KMS-11 (cell line): ENCODE measurements at regions not wholly inside any gene's neighbourhood (a gene's known extent, or its start where the extent isn't known, plus 50 kb on each side); places are given as distances from the start of the nearest gene placed in this dataset.

Experiments
- H2AFZ ChIP-seq: fragments of 200-600 bp; sonication (generic); 2 replicates; pipeline ENCODE4 v1.6.1; 2016; ENCODE audit warnings: antibody characterized with exemption, mixed run types, low read depth
- H3K27ac ChIP-seq: fragments of 200-600 bp; sonication (generic); 2 replicates; pipeline ENCODE4 v1.6.1; 2016; ENCODE audit warnings: mild to moderate bottlenecking, mixed run types
- H3K27me3 ChIP-seq: fragments of 200-600 bp; sonication (generic); 2 replicates; pipeline ENCODE4 v1.6.1; 2017; ENCODE audit warnings: mild to moderate bottlenecking, low read depth, mixed run types, moderate library complexity; ENCODE audit not compliant: insufficient read depth
- H3K36me3 ChIP-seq: fragments of 200-600 bp; sonication (generic); 2 replicates; pipeline ENCODE4 v1.6.1; 2017; ENCODE audit warnings: mild to moderate bottlenecking, mixed run types; ENCODE audit not compliant: insufficient read depth
- H3K4me1 ChIP-seq: fragments of 200-600 bp; sonication (generic); 2 replicates; pipeline ENCODE4 v1.6.1; 2016; ENCODE audit warnings: mild to moderate bottlenecking, low read depth, mixed run types; ENCODE audit not compliant: poor library complexity, severe bottlenecking
- H3K4me2 ChIP-seq: fragments of 200-600 bp; sonication (generic); 2 replicates; pipeline ENCODE4 v1.7.0; 2016; ENCODE audit warnings: mild to moderate bottlenecking, mixed run types
- H3K4me3 ChIP-seq: fragments of 200-600 bp; sonication (generic); IDR thresholded peaks from 2 replicates; pipeline ENCODE4 v1.6.1; 2017; ENCODE audit warnings: low read depth, low read length, mixed read lengths; ENCODE audit not compliant: insufficient read depth
- H3K79me2 ChIP-seq: fragments of 200-600 bp; sonication (generic); 2 replicates; pipeline ENCODE4 v1.6.1; 2016; ENCODE audit warnings: low read depth, mixed run types; ENCODE audit not compliant: insufficient read depth
- H3K9ac ChIP-seq: fragments of 200-600 bp; sonication (generic); 2 replicates; pipeline ENCODE4 v1.6.1; 2016; ENCODE audit warnings: mild to moderate bottlenecking, mixed run types
- H4K20me1 ChIP-seq: fragments of 200-600 bp; sonication (generic); 2 replicates; pipeline ENCODE4 v1.6.1; 2016; ENCODE audit warnings: mild to moderate bottlenecking, mixed run types; ENCODE audit not compliant: insufficient read depth
- CTCF ChIP-seq: fragments of 200-600 bp; sonication (generic); conservative IDR thresholded peaks from 2 replicates; pipeline ENCODE4 v1.6.1; 2017; ENCODE audit warnings: low read depth, mild to moderate bottlenecking, antibody characterized with exemption, low read length, moderate library complexity, mixed read lengths

DNA sequence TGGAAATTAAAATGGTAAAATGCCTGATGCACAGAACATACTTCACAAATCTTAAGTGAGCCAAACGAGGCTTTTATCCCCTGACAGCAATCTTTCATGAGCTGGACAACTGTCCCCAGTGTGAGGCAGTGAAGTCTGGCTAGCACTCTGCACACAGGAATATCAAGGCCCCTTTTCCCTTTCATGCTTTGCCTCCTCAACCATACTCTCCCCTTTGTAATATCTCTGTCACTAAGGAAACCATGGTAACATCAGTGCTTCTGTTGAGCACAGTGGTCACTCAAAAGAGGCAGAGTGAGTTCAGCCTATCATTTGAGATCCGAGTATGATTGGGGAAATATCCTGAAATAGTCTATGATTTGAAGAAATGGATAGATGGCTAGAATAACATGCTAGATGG lies 318.3 kb downstream of the ENC1 start:
- Histone ChIP-seq H3K79me2 (no peaks in the 10 kb centered on the region), H3K9ac (no peak overlapping the region), H3K4me2 (no peak overlapping the region), H3K27ac (no peak overlapping the region), H3K4me3 (no peak overlapping the region), H3K27me3 (no peaks in the 10 kb centered on the region), H4K20me1 (no peaks in the 10 kb centered on the region), H3K36me3 (no peaks in the 10 kb centered on the region), H2AFZ (no peak overlapping the region), H3K4me1 (peaks cover 58% of the 10 kb centered on the region)
- no peak for TF ChIP-seq CTCF

GRCh38 chr5:74321326-74321725 lies 319.2 kb downstream of the ENC1 start:
- Histone ChIP-seq H3K79me2 (no peaks in the 10 kb centered on the region), H3K9ac (no peak overlapping the region), H4K20me1 (no peaks in the 10 kb centered on the region), H3K4me2 (no peak overlapping the region), H3K27me3 (no peaks in the 10 kb centered on the region), H2AFZ (no peak overlapping the region), H3K27ac (no peak overlapping the region), H3K36me3 (no peaks in the 10 kb centered on the region), H3K4me3 (no peak overlapping the region), H3K4me1 (peaks cover 60% of the 10 kb centered on the region)
- no peak for TF ChIP-seq CTCF

GRCh38 chr5:74320526-74320925 lies 320.0 kb downstream of the ENC1 start:
- peaks cover 60% of the 10 kb centered on the region for H3K4me1 ChIP-seq
- H3K4me2 ChIP-seq, result no peak overlapping the region
- no peaks in the 10 kb centered on the region for H3K27me3 ChIP-seq
- H2AFZ ChIP-seq, result no peak overlapping the region
- no peaks in the 10 kb centered on the region for H3K79me2 ChIP-seq
- no peak overlapping the region for H3K27ac ChIP-seq
- no peak overlapping the region for H3K9ac ChIP-seq
- no peak overlapping the region for H3K4me3 ChIP-seq
- TF ChIP-seq CTCF, result no peak
- H4K20me1 ChIP-seq, result no peaks in the 10 kb centered on the region
- H3K36me3 ChIP-seq, result no peaks in the 10 kb centered on the region

GRCh38 chr5:74319076-74319475 lies 321.5 kb downstream of the ENC1 start:
- H3K4me2 ChIP-seq, result no peak overlapping the region
- no peaks in the 10 kb centered on the region for H3K27me3 ChIP-seq
- no peak for TF ChIP-seq CTCF
- H3K9ac ChIP-seq, result no peak overlapping the region
- no peaks in the 10 kb centered on the region for H3K79me2 ChIP-seq
- no peak overlapping the region for H3K27ac ChIP-seq
- H3K4me1 ChIP-seq, result peaks cover 56% of the 10 kb centered on the region
- no peak overlapping the region for H2AFZ ChIP-seq
- H3K4me3 ChIP-seq, result no peak overlapping the region
- no peaks in the 10 kb centered on the region for H4K20me1 ChIP-seq
- H3K36me3 ChIP-seq, result no peaks in the 10 kb centered on the region
